Astrocyte of the cerebellum (primary cell): ENCODE measurements at regions not wholly inside any gene's neighbourhood (a gene's known extent, or its start where the extent isn't known, plus 50 kb on each side); places are given as distances from the start of the nearest gene placed in this dataset.

ENCODE experiments used
- DNase-seq: peaks from one replicate; pipeline ENCODE4 v3.0.0-alpha.2; 2011; ENCODE audit warnings: low read depth
- H3K4me3 ChIP-seq: 2 replicates; pipeline ENCODE4 v1.5.1; 2011; ENCODE audit warnings: mild to moderate bottlenecking, low read depth, low read length, moderate library complexity
- in situ Hi-C: cut with HindIII; loops from 2 replicates; pipeline ENCODE4 v1.10.0; 2017; ENCODE audit warnings: low sequenced_read_pairs
- TF ChIP-seq, protein P1 (sequence below): IDR thresholded peaks from 2 replicates; pipeline ENCODE4 v1.5.1; 2012; ENCODE audit warnings: low read length, low read depth, moderate library complexity, mild to moderate bottlenecking; ENCODE audit errors: missing control alignments

GRCh38 chr19:30162718-30163117 is 209.5 kb upstream of the ZNF536 start:
- no peak for DNase-seq
- TF ChIP-seq, protein P1, sequence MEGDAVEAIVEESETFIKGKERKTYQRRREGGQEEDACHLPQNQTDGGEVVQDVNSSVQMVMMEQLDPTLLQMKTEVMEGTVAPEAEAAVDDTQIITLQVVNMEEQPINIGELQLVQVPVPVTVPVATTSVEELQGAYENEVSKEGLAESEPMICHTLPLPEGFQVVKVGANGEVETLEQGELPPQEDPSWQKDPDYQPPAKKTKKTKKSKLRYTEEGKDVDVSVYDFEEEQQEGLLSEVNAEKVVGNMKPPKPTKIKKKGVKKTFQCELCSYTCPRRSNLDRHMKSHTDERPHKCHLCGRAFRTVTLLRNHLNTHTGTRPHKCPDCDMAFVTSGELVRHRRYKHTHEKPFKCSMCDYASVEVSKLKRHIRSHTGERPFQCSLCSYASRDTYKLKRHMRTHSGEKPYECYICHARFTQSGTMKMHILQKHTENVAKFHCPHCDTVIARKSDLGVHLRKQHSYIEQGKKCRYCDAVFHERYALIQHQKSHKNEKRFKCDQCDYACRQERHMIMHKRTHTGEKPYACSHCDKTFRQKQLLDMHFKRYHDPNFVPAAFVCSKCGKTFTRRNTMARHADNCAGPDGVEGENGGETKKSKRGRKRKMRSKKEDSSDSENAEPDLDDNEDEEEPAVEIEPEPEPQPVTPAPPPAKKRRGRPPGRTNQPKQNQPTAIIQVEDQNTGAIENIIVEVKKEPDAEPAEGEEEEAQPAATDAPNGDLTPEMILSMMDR: no peak
- in situ Hi-C loops: no loop called here
- no peak overlapping the region for H3K4me3 ChIP-seq

DNA sequence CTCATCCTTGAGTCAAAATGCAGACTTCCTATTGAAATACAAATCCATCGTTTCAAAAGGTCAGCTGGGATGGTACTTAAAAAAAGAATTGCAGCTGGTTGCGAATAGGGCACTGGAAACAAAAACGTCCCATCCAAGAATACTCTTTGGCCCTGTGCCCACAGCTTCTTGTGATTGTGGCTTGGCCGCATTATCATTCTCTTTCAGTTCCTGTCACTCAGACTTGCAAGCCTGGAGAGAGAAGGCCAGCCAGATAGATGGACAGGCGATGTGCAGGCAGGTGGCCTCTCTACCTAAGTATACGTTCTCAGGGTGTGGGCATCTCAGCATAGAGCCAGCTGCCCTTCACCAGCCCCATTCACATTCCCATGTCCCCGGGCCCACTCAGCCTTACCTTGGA is 208.5 kb upstream of the ZNF536 start:
- in situ Hi-C loops: no loop called here
- TF ChIP-seq, protein P1: no peak
- H3K4me3 ChIP-seq: no peak overlapping the region
- DNase-seq: no peak

- no peak for DNase-seq
- in situ Hi-C loops: no loop called here
These were observed 206.9 kb upstream of the ZNF536 start for GRCh38 chr19:30165228-30165813.

GRCh38 chr19:30167206-30167868 is 204.8 kb upstream of the ZNF536 start:
- no peak overlapping the region for H3K4me3 ChIP-seq
- DNase-seq: no peak
- TF ChIP-seq, protein P1: no peak
- in situ Hi-C loops: no loop called here

More at GRCh38 chr19:30165228-30165813, 206.9 kb upstream of the ZNF536 start:
- H3K4me3 ChIP-seq: no peak overlapping the region
- TF ChIP-seq, protein P1: no peak

DNA sequence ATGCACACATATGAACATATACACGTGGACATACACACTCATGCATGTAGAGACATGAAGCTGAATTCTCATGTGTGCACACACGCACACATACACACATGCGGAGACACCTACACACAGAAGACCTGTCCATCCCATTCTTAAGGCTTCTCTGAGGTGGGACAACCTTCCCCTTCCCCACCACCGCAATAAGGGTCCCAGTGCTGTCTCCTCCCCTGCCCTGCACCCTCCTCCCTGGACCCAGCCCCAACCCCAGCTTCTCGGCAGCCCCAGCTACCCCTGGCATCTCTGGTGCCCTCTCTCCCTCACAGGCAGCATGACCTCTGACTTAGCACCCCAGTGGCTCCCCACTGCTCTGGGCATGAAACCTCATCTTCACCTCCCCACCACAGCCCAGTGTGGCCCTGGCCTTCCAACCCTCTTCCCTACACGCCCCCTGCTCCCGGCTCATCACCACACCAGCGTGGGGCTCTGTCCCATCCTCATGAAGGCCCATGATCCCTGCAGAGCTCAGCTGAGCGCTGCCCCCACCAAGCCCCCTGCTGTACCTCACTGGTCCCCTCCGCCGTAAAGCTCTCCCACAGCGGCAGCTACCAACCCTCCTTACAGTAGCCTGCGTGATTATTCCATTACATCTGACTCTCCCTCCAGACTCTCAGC is 204.1 kb upstream of the ZNF536 start:
- DNase-seq: no peak
- TF ChIP-seq, protein P1: no peak
- no peak overlapping the region for H3K4me3 ChIP-seq
- in situ Hi-C loops: no loop called here

DNA sequence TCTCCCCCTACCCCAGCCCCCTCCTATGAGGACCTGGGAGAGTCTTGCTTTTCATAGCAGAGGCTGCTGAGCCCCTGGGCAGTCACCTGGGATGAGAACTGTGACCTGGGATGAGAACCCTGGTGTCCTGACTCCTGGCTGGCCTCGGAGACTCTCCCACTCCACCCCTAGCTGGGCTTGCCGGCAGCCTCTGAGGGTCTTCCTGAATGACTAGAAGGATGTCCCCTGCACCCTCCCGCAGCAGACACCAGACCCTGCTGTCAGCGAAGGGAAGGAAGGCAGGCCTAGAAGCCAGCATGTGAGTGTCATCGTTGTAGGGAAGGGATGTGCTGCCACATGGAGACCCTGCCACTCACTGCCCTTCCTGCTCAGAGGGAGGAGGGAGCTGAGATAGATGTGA is 203.4 kb upstream of the ZNF536 start:
- TF ChIP-seq, protein P1: no peak
- no peak overlapping the region for H3K4me3 ChIP-seq
- in situ Hi-C loops: no loop called here
- DNase-seq: no peak
